Hepatocyte (in vitro differentiated cells): ENCODE measurements at regions not wholly inside any gene's neighbourhood (a gene's known extent, or its start where the extent isn't known, plus 50 kb on each side); places are given as distances from the start of the nearest gene placed in this dataset.

Experiments used
- DNase-seq: peaks from one replicate; pipeline ENCODE4 v3.0.0-alpha.2; 2016; ENCODE audit warnings: low spot score
- H2AFZ ChIP-seq: fragments of 200-600 bp; sonication (generic); 2 replicates; pipeline ENCODE4 v1.6.0; 2016; ENCODE audit warnings: antibody characterized with exemption, mild to moderate bottlenecking
- H3K27ac ChIP-seq: fragments of 200-600 bp; sonication (generic); 2 replicates; pipeline ENCODE4 v1.5.1; 2016; ENCODE audit warnings: mild to moderate bottlenecking
- H3K27me3 ChIP-seq: fragments of 200-600 bp; sonication (generic); 2 replicates; pipeline ENCODE4 v1.6.1; 2016
- H3K36me3 ChIP-seq: fragments of 200-600 bp; sonication (generic); replicated peaks from 2 replicates; pipeline ENCODE4 v1.5.1; 2016; ENCODE audit warnings: low read depth; ENCODE audit not compliant: insufficient read depth
- H3K4me1 ChIP-seq: fragments of 200-600 bp; sonication (generic); 2 replicates; pipeline ENCODE4 v1.5.1; 2016; ENCODE audit warnings: mild to moderate bottlenecking, moderate library complexity; ENCODE audit not compliant: insufficient read depth
- H3K4me2 ChIP-seq: fragments of 200-600 bp; sonication (generic); 2 replicates; pipeline ENCODE4 v1.6.0; 2016
- H3K4me3 ChIP-seq: fragments of 200-600 bp; sonication (generic); 2 replicates; pipeline ENCODE4 v1.5.1; 2016; ENCODE audit warnings: mild to moderate bottlenecking
- H3K79me2 ChIP-seq: fragments of 200-600 bp; sonication (generic); 2 replicates; pipeline ENCODE4 v1.6.0; 2017; ENCODE audit warnings: mild to moderate bottlenecking
- H3K9me2 ChIP-seq: fragments of 200-600 bp; sonication (generic); replicated peaks from 2 replicates; pipeline ENCODE4 v1.6.0; 2017; ENCODE audit warnings: mild to moderate bottlenecking; ENCODE audit not compliant: insufficient read depth
- H3K9me3 ChIP-seq: fragments of 200-600 bp; sonication (generic); 2 replicates; pipeline ENCODE4 v1.5.1; 2016; ENCODE audit warnings: low read depth, mild to moderate bottlenecking
- H4K20me1 ChIP-seq: fragments of 200-600 bp; sonication (generic); 2 replicates; pipeline ENCODE4 v1.6.0; 2016; ENCODE audit warnings: mild to moderate bottlenecking; ENCODE audit not compliant: insufficient read depth, poor library complexity, severe bottlenecking
- CTCF ChIP-seq: fragments of 200-600 bp; sonication (generic); IDR thresholded peaks from 2 replicates; pipeline ENCODE4 v1.5.1; 2016; ENCODE audit warnings: antibody characterized with exemption, mild to moderate bottlenecking; ENCODE audit not compliant: poor library complexity
- EZH2 ChIP-seq: fragments of 200-600 bp; sonication (generic); IDR thresholded peaks from 2 replicates; pipeline ENCODE4 v1.6.1; 2016; ENCODE audit warnings: antibody characterized with exemption, mild to moderate bottlenecking, borderline replicate concordance
- EZH2phosphoT487 ChIP-seq: fragments of 200-600 bp; sonication (generic); IDR thresholded peaks from one replicate; pipeline ENCODE4 v1.6.1; 2018; ENCODE audit warnings: antibody characterized with exemption, mild to moderate bottlenecking, low read depth, moderate library complexity; ENCODE audit not compliant: unreplicated experiment, severe bottlenecking
- WGBS: methylation state at CpG from one replicate; pipeline ENCODE4 v1.1.6; 2016; ENCODE audit warnings: low lambda C conversion rate; ENCODE audit errors: missing lambda C conversion rate; 5-methylcytosine and 5-hydroxymethylcytosine counted together

- H3K9me3 ChIP-seq, result no peaks in the 10 kb centered on the region
- no peaks in the 10 kb centered on the region for H3K27me3 ChIP-seq
- H3K4me3 ChIP-seq, result no peak overlapping the region
- no peak overlapping the region for H3K4me2 ChIP-seq
- WGBS, result 85% methylated on average over 3 of the region's 3 CpGs
- H2AFZ ChIP-seq, result no peak overlapping the region
- no peak for TF ChIP-seq CTCF
- peaks cover 7% of the 10 kb centered on the region for H3K4me1 ChIP-seq
- no peaks in the 10 kb centered on the region for H3K9me2 ChIP-seq
- no peaks in the 10 kb centered on the region for H3K36me3 ChIP-seq
- H3K79me2 ChIP-seq, result no peaks in the 10 kb centered on the region
- no peaks in the 10 kb centered on the region for H4K20me1 ChIP-seq
- H3K27ac ChIP-seq, result no peak overlapping the region
- DNase-seq, result no peak
These were observed 67.6 kb upstream of the FGFR2 start for GRCh38 chr10:121665809-121666208.

GRCh38 chr10:121664671-121665070, 66.4 kb upstream of the FGFR2 start:
- no peaks in the 10 kb centered on the region for H3K36me3 ChIP-seq
- H3K4me2 ChIP-seq, result no peak overlapping the region
- no peaks in the 10 kb centered on the region for H4K20me1 ChIP-seq
- H2AFZ ChIP-seq, result no peak overlapping the region
- H3K9me2 ChIP-seq, result no peaks in the 10 kb centered on the region
- H3K27ac ChIP-seq, result no peak overlapping the region
- DNase-seq, result no peak
- H3K79me2 ChIP-seq, result no peaks in the 10 kb centered on the region
- peaks cover 7% of the 10 kb centered on the region for H3K4me1 ChIP-seq
- H3K27me3 ChIP-seq, result no peaks in the 10 kb centered on the region
- TF ChIP-seq EZH2phosphoT487, result no peak
- TF ChIP-seq EZH2, result no peak
- TF ChIP-seq CTCF, result no peak
- no peak overlapping the region for H3K4me3 ChIP-seq
- no peaks in the 10 kb centered on the region for H3K9me3 ChIP-seq
- WGBS, result 89% methylated on average over 2 of the region's 2 CpGs

- Histone ChIP-seq H3K27ac (no peak overlapping the region), H3K9me3 (no peaks in the 10 kb centered on the region), H3K4me2 (no peak overlapping the region), H2AFZ (no peak overlapping the region), H3K79me2 (no peaks in the 10 kb centered on the region), H3K27me3 (no peaks in the 10 kb centered on the region), H3K36me3 (no peaks in the 10 kb centered on the region), H4K20me1 (no peaks in the 10 kb centered on the region), H3K9me2 (no peaks in the 10 kb centered on the region), H3K4me1 (no peaks in the 10 kb centered on the region), H3K4me3 (no peak overlapping the region)
- 66% methylated on average over 11 of the region's 11 CpGs for WGBS
- DNase-seq, result no peak
- TF ChIP-seq CTCF (peak; percentile 30), EZH2phosphoT487 (no peak)
These were observed 65.0 kb upstream of the FGFR2 start for GRCh38 chr10:121662945-121663917.
